ENCODE measurements at regions not wholly inside any gene's neighbourhood (a gene's known extent, or its start where the extent isn't known, plus 50 kb on each side); places are given as distances from the start of the nearest gene placed in this dataset.

DNA sequence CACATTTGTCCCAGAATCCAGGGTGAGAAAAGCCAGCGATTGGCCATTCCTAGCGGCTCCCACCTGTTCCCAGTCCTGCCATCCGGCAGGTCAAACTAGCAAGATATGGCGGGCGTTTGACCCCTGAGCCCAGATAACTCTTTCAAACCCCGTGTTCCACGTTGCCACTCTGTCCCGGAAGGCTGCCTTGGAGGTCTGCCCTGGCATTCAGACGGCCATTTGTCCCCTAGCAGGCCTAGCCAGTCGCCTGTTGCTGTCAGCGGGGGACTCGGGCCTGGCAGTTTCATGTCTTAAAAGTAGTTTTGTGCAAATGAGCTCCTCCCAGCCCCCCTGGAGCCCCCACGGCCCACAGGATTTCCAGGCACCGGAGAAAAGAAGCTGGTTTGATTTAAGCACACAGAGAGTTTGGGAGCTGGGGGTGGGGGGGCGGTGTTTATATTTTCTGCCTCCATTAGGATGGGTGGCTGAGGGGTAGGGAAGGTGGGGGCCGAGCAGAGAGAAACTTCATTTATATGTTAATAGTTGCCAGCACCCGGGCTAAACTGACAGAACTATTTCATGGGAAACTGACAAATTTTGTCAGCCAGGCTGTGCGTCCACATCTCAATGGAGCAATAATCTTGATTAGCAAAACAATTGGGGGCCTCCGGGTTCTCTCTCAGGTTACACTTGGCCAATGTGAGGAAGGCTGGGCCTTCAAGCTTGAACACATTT, 240.9 kb upstream of the SALL1 start:
- H3K4me1 ChIP-seq (ENCODE audit: control insufficient read depth in 1 of 2, low read depth in 2 of 2), result no peaks in the 10 kb centered on the region
- ATAC-seq (ENCODE audit: insufficient number of reproducible peaks, low FRiP score, low read depth) (no peak), DNase-seq (ENCODE audit: low spot score) (no peak)
- TF ChIP-seq, protein P1, sequence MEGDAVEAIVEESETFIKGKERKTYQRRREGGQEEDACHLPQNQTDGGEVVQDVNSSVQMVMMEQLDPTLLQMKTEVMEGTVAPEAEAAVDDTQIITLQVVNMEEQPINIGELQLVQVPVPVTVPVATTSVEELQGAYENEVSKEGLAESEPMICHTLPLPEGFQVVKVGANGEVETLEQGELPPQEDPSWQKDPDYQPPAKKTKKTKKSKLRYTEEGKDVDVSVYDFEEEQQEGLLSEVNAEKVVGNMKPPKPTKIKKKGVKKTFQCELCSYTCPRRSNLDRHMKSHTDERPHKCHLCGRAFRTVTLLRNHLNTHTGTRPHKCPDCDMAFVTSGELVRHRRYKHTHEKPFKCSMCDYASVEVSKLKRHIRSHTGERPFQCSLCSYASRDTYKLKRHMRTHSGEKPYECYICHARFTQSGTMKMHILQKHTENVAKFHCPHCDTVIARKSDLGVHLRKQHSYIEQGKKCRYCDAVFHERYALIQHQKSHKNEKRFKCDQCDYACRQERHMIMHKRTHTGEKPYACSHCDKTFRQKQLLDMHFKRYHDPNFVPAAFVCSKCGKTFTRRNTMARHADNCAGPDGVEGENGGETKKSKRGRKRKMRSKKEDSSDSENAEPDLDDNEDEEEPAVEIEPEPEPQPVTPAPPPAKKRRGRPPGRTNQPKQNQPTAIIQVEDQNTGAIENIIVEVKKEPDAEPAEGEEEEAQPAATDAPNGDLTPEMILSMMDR (IDR thresholded peaks at IDR 0.05), result no peak
- peaks cover 5% of the 10 kb centered on the region for H3K9me3 ChIP-seq
- H3K36me3 ChIP-seq, result no peaks in the 10 kb centered on the region
- no peak overlapping the region for H3K27ac ChIP-seq
- no peak overlapping the region for H3K4me3 ChIP-seq
- no peaks in the 10 kb centered on the region for H3K27me3 ChIP-seq (replicated peaks; ENCODE audit: insufficient read depth)

DNA sequence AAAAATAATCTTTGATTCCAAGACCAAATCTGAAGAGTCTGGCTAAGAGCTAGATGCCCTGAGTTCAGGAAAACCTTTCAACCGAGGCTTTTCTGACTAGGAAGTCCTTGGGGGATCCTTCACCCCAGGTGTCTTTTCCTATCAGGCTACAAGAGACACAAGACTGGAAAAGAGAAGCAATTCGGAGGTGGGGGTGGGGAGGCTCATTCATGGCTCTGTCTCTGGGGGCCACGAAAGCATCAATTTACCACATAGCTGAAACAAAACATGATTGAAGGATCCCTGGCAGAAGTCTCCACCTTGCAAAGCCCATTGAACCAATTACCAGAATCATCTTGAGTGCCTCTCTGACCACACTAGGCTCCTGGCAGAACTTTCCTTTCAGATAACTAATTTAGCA, 239.8 kb upstream of the SALL1 start:
- DNase-seq (ENCODE audit: low spot score), result no peak
- H3K4me3 ChIP-seq, result no peak overlapping the region
- H3K27ac ChIP-seq, result no peak overlapping the region
- no peaks in the 10 kb centered on the region for H3K36me3 ChIP-seq
- peaks cover 5% of the 10 kb centered on the region for H3K9me3 ChIP-seq
- TF ChIP-seq, protein P1 (IDR thresholded peaks at IDR 0.05), result no peak
- no peak for ATAC-seq (ENCODE audit: insufficient number of reproducible peaks, low FRiP score, low read depth)
- no peaks in the 10 kb centered on the region for H3K27me3 ChIP-seq (replicated peaks; ENCODE audit: insufficient read depth)
- no peaks in the 10 kb centered on the region for H3K4me1 ChIP-seq (ENCODE audit: control insufficient read depth in 1 of 2, low read depth in 2 of 2)

DNA sequence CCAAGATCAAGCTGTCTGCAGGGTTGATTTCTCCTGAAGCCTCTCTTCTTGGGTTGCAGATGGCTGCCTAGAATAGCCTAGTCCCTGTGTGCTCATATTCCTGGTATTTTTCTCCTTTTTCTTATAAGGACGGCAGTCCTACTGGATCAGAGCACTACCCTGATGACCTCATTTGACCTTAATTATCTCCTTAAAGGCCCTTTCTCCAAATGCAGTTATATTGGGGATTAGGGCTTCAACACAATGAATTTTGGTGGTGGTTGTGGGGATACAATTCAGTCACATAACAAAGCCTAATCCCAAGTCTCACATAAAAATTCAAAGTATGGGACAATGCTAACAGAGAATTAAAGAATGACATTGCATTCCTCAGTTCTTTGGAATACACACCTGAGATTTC, 238.8 kb upstream of the SALL1 start:
- no peak for DNase-seq (ENCODE audit: low spot score)
- no peaks in the 10 kb centered on the region for H3K27me3 ChIP-seq (replicated peaks; ENCODE audit: insufficient read depth)
- no peak for ATAC-seq (ENCODE audit: insufficient number of reproducible peaks, low FRiP score, low read depth)
- no peaks in the 10 kb centered on the region for H3K4me1 ChIP-seq (ENCODE audit: control insufficient read depth in 1 of 2, low read depth in 2 of 2)
- peaks cover 5% of the 10 kb centered on the region for H3K9me3 ChIP-seq
- TF ChIP-seq, protein P1 (IDR thresholded peaks at IDR 0.05), result no peak
- H3K36me3 ChIP-seq, result no peaks in the 10 kb centered on the region
- H3K27ac ChIP-seq, result no peak overlapping the region
- no peak overlapping the region for H3K4me3 ChIP-seq

DNA sequence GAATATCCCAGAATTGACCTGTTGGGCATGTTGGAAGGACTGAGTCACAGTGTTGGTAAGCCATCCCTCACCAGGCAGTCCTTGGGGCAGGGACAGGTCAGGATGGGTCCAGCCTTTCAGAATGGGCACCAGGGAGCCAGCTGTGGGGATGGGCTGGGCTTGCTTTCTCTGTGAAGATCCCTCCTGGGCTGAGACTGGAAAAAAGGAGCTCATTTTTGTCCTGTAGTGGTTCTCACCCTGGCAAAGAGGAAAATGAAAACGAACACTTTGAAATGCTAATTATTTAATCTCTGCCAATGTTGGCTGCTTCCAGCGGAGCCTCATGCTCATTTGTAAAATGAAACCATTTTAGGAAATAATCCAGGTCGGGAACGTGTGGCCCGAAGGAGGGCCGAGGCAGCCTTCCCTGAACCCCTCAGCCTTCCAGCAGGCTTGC, 237.5 kb upstream of the SALL1 start:
- Histone ChIP-seq H3K4me3 (no peak overlapping the region), H3K9me3 (peaks cover 5% of the 10 kb centered on the region), H3K36me3 (no peaks in the 10 kb centered on the region), H3K27ac (no peak overlapping the region), H3K27me3 (replicated peaks; ENCODE audit: insufficient read depth) (no peaks in the 10 kb centered on the region), H3K4me1 (ENCODE audit: control insufficient read depth in 1 of 2, low read depth in 2 of 2) (no peaks in the 10 kb centered on the region)
- DNase-seq (ENCODE audit: low spot score), result no peak
- TF ChIP-seq, protein P1 (IDR thresholded peaks at IDR 0.05), result no peak
- ATAC-seq (ENCODE audit: insufficient number of reproducible peaks, low FRiP score, low read depth), result no peak

DNA sequence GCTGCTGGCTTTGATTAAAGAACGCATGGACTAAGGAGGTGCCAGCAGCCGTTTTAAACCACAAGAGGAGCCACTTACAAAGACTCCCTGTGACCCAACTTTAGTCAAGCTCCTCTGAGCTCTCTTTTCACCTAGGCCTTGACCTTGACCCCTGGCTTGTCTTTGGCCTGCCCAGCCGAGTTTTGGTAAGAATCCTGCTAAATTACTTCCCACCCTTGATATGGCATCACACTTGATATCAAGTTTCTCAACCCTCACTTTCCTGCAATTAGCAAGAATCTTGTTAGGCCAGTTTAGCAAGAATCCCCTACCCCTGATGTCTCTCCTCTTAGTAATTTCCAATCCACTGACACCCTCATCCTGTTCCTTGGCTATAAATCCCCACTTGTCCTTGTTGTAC, 232.8 kb upstream of the SALL1 start:
- H3K27ac ChIP-seq, result no peak overlapping the region
- no peaks in the 10 kb centered on the region for H3K36me3 ChIP-seq
- no peaks in the 10 kb centered on the region for H3K27me3 ChIP-seq (replicated peaks; ENCODE audit: insufficient read depth)
- H3K4me3 ChIP-seq, result no peak overlapping the region
- DNase-seq (ENCODE audit: low spot score), result no peak
- no peaks in the 10 kb centered on the region for H3K4me1 ChIP-seq (ENCODE audit: control insufficient read depth in 1 of 2, low read depth in 2 of 2)
- no peak for ATAC-seq (ENCODE audit: insufficient number of reproducible peaks, low FRiP score, low read depth)
- TF ChIP-seq, protein P1 (IDR thresholded peaks at IDR 0.05), result no peak
- H3K9me3 ChIP-seq, result peaks cover 3% of the 10 kb centered on the region

Data from thoracic aorta (tissue), 2 donors.